Activated CD8-positive, alpha-beta memory T cell treated with anti-CD3 and anti-CD28 coated beads, Interleukin-2, amount 50 U/mL, for 4 hours (primary cell): ENCODE measurements at regions not wholly inside any gene's neighbourhood (a gene's known extent, or its start where the extent isn't known, plus 50 kb on each side); places are given as distances from the start of the nearest gene placed in this dataset.
"Not testable (repeated sequence)": the region's sequence is repeated elsewhere in the genome, so short reads cannot be mapped to it uniquely, and the experiment has no call there.

Source experiments
- DNase-seq: peaks from one replicate; pipeline ENCODE4 v3.0.0-alpha.2; 2020

DNA sequence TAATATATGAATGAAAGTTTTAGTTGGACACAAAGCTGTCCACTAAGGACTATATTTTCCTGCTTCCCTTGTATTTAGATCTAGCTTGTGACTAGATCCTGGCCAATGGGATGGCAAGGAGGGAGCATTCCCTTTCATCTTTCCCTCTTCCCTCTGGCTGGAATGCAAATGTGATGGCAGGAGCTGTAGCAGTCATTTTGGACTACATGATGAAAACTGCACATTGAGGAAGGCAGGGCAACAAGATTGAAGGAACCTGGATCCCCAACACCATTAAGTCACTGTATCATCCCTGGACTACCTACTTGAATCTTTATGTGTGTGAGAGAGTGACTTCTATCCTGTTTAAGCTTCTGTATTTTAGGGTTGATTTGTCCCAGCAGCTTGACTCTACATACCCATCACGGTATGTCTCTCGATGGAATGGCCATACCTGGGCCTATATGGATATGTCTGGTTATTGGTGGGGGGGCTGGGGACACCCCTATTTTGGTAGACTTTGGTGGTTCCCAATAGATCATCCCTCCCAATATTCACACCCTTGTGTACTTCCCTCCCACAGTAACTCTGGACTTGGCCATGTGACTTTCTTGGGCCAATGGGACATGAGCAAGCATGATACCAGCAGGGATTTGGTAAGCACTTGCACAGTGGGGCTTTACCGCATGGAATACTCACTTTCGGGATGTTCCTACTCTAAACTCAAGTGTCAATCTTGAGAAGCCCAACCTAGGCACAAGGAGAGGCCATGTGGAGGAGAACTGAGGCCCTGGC, 128.5 kb downstream of the VEGFA start:
- no peak for DNase-seq

GRCh38 chr6:43897571-43898302, 127.7 kb downstream of the VEGFA start:
- DNase-seq: no peak

- DNase-seq: no peak
Observed at GRCh38 chr6:43896329-43897255, 126.6 kb downstream of the VEGFA start.

- DNase-seq: no peak
Observed at GRCh38 chr6:43895656-43896328, 125.8 kb downstream of the VEGFA start.

GRCh38 chr6:43893073-43893472, 123.1 kb downstream of the VEGFA start:
- DNase-seq: no peak

- DNase-seq: no peak
Observed at GRCh38 chr6:43891072-43891870, 121.3 kb downstream of the VEGFA start.

GRCh38 chr6:43890197-43891062, 120.4 kb downstream of the VEGFA start:
- no peak for DNase-seq

- DNase-seq: no peak
Observed at GRCh38 chr6:43887906-43888683, 118.1 kb downstream of the VEGFA start.

DNA sequence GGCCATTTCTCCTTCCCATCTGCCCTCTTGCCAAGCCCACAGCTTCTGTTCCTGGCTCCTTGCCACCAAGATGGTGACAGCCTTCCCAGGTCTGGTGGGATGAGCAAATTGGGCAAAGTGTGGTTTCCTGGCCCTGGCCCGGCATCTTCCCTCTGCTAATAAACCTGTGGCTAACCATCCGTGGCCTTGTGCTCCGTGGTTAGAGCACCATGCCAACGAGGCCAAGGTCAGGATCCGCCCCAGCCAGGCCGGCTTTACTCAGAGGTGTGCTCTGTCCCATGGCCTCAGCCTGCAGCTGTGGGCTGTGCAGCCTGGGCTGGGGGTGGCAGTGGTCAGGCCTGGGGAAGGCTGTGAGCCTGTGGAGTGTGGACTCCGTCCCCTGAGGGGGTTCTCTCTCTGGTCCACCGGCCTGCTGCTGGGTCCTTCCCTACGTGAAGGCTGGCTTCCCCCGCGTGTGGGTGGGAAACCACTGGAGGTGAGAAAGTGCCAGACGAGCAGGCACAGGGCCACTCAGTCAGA, 117.4 kb downstream of the VEGFA start:
- no peak for DNase-seq

DNA sequence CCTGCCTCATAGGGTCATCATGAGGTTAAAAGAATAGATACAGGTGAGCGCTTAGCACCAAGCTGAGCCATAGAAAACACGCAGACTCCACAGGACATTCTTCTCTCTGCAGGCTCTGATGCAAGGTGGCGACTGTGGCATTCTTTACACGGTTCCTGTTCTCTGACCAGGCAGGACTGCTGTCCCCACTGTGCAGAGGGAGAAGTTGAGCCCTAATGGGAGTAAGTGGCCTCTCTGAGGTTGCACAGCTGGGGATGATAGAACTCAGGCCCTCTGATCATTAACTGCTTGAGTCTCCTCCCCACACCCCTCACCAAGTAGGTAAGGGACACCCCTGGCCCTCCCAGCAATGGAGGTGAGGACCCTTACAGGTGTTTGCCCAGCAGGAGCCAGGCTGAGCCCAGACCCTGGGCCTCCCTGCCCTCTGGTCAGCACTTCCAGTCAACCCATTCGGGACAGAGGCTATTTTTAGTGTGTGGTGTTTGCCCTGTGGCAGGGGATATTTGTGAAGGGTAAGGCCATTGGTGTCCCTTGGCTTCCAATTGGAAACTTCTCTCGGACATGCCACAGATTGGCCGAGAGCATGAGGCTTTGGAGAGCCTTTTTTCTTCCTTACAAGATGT, 116.8 kb downstream of the VEGFA start:
- no peak for DNase-seq

GRCh38 chr6:43886067-43886461, 116.1 kb downstream of the VEGFA start:
- no peak for DNase-seq

- no peak for DNase-seq
Observed at GRCh38 chr6:43885399-43886066, 115.5 kb downstream of the VEGFA start.

DNA sequence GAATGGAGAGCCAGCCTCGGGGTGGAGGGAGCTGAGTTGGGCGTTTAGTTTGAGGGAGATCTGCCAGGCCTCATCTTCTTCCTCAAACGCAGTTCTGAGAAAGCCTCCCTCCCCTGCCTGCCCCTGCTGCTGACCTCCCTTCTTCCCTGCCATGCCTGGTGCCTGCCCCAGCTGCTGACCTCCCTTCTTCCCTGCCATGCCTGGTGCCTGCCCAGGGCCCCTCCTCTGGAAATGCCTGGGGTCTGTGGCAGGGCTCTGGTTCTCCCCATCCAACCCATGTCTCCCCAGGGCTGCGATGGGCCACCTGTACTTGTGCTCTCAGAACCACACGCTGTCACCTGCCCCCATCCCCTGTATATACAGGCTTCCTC, 114.6 kb downstream of the VEGFA start:
- no peak for DNase-seq

DNA sequence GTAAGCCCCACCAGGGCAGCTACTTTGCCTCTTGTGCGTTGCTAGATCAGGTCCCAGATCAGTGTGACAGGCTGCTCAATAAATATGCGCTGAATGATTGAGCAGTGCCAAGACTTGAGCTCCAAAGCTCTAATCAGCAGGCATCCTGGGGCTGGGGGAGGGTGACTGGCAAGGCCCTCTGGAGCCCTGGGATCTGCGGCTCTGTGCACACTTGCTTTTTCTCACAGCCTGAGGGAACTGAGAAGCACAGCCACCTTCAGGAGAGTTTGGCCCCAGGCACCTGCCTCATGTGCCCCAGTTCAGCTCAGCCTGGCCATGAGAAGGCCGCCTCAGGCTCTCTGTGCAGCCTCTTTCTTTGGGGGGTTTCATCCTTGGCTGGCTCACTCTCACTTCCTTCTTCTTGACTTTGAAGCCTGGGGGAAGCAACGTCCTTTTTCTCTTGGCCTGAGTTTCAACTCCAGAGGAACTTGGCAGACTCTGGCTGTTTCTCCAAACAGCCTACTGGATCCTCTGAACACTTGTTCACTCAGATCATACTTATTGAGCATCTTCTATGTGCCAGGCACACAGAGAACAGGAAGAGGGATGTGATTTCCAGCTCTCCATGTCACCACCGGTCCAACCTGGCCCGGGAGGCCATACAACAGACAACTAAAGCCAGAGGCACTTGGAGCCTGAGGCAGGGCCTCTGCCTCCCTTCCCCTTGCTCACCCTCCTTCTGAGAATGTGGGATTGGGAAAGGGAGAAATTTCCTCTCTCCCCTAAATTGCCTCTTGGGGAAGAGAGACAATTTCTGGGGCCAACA, 114.0 kb downstream of the VEGFA start:
- no peak for DNase-seq

- not testable (repeated sequence) for DNase-seq
Observed at GRCh38 chr6:43882690-43883448, 112.9 kb downstream of the VEGFA start.

DNA sequence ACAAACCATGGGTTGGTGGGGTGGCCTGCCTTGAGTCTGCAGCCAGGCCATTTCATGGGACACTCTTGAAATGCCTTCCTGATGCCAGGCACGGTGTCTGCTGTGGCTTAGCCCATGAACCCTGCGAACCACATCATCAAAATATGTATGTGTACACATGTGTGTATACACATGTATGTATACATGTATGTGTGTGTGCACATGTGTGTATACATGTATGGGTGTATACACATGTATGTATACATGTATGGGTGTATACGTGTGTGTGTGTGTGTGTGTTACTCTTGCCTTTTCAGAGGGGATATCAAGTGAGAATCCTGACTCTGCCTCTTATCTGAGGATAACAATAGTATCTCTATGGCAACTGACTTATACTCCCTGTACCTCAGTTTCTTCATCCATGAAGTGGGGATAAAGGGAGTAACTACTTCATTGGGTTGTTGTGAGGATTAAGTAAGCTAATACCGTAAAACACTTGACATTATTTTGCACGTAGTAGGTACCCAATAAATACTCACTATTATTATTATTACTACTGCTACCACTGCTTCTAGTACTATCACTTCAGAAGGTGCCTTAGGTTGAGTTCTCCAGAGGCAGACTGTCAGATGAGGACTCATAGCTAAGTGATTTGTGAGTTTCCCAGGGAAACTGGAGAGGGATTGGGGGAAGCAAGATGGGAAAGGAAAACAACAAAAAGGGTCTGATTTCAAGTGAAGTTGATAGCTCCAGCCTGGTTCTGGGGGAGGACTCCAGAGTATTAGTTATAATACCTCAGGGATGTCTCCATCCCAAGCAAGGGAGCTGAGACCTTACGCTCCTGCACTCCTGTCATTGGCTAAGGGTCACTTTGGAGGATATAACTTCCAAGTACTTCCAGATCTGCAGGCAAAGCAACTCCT, 110.5 kb downstream of the VEGFA start:
- no peak for DNase-seq
